ENCODE measurements at regions not wholly inside any gene's neighbourhood (a gene's known extent, or its start where the extent isn't known, plus 50 kb on each side); places are given as distances from the start of the nearest gene placed in this dataset.
"Not testable (repeated sequence)": the region's sequence is repeated elsewhere in the genome, so short reads cannot be mapped to it uniquely, and the experiment has no call there.

DNA sequence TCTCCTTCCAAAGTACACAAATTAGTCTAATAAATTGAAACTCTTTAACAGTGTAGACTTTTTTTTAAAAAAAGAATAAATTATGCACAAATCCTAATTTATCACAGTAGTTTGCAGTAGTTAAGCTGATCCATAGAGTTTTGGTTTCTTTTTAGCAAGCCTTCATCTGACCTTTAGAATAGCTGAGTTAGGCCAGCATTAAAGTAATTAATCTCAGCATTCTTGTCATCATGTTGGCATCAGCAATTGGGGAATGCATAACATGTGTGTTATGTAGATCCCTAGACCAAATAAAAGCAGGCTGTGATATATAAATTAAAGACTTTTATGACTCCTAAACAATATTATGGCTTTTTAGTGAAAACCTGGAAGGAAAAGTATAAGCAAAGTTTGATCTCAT is 426.5 kb upstream of the PABPC4L start:
- TF ChIP-seq CTCF (IDR thresholded peaks at IDR 0.05; ENCODE audit: insufficient read depth, low read depth, low read length, missing control alignments): no peak
- H3K4me3 ChIP-seq (ENCODE audit: low read depth, low read length): no peak overlapping the region
- DNase-seq (ENCODE audit: low read depth): no peak

DNA sequence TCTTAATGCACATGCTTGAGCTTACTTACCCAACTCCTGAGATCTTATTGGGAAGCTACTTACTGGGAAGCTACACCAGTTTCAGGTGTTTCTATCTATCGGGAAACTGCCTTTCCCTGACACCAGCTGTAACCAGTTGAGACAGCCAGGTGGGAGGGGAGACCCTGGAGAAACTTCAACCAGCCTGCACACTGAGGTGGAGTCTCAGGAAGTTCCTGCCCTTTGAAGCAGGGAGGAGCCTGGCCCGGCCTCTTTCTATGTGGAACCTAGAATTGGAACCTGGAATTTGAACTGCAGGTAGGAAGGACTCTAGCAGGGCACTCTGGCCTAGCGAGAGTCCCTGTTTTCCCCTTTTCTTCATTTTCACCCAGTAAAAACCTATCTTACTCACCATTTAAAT is 425.8 kb upstream of the PABPC4L start:
- no peak overlapping the region for H3K4me3 ChIP-seq (ENCODE audit: low read depth, low read length)
- no peak for DNase-seq (ENCODE audit: low read depth)
- TF ChIP-seq CTCF (IDR thresholded peaks at IDR 0.05; ENCODE audit: insufficient read depth, low read depth, low read length, missing control alignments): no peak

- no peak for TF ChIP-seq CTCF (IDR thresholded peaks at IDR 0.05; ENCODE audit: insufficient read depth, low read depth, low read length, missing control alignments)
- no peak overlapping the region for H3K4me3 ChIP-seq (ENCODE audit: low read depth, low read length)
- no peak for DNase-seq (ENCODE audit: low read depth)
Measured at GRCh38 chr4:134624365-134624764, 422.8 kb upstream of the PABPC4L start.

GRCh38 chr4:134622626-134623575 is 421.3 kb upstream of the PABPC4L start:
- DNase-seq (ENCODE audit: low read depth); H3K4me3 ChIP-seq (ENCODE audit: low read depth, low read length): not testable (repeated sequence)

GRCh38 chr4:134622199-134622598 is 420.6 kb upstream of the PABPC4L start:
- TF ChIP-seq CTCF (IDR thresholded peaks at IDR 0.05; ENCODE audit: insufficient read depth, low read depth, low read length, missing control alignments): no peak
- H3K4me3 ChIP-seq (ENCODE audit: low read depth, low read length): no peak overlapping the region
- DNase-seq (ENCODE audit: low read depth): no peak

DNA sequence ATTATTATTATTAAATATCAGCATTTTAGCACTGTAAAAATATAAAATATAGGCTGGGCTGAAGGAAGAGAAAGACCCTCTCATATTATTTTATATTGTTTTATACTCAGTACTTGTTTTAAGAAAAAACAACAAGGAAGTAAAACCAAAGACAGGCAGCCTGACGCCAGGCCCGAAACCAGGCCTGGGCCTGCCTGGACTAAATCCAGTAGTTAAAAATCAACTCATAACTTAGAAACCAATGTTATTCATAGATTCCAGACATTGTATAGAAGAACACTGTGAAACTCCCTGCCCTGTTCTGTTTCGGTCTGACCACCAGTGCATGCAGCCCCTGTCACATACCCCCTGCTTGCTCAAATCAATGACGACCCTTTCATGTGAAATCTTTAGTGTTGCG is 420.1 kb upstream of the PABPC4L start:
- not testable (repeated sequence) for DNase-seq (ENCODE audit: low read depth)

GRCh38 chr4:134610956-134611355 is 409.4 kb upstream of the PABPC4L start:
- DNase-seq (ENCODE audit: low read depth): no peak
- no peak for TF ChIP-seq CTCF (IDR thresholded peaks at IDR 0.05; ENCODE audit: insufficient read depth, low read depth, low read length, missing control alignments)
- no peak overlapping the region for H3K4me3 ChIP-seq (ENCODE audit: low read depth, low read length)

More for the DNA sequence above, 420.1 kb upstream of the PABPC4L start:
- H3K4me3 ChIP-seq (ENCODE audit: low read depth, low read length): not testable (repeated sequence)

DNA sequence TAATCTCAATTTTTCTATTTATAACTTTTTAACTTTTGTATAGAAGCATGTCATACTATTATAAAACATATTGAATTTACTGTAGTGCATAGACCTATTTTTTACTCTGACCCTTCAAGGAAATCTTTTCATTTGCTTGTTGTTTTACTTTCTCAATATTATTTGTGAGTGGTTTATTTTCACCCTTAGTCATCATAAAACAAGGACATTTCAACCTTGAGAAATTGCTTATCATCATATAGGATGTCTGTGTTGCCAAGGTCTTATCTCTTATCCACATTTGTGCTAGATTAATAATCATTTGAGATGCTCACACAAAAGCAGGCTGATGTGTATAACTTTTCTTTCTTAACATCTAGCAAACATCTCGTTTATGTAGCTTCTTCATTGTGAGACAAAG is 408.6 kb upstream of the PABPC4L start:
- TF ChIP-seq CTCF (IDR thresholded peaks at IDR 0.05; ENCODE audit: insufficient read depth, low read depth, low read length, missing control alignments): no peak
- H3K4me3 ChIP-seq (ENCODE audit: low read depth, low read length): no peak overlapping the region
- no peak for DNase-seq (ENCODE audit: low read depth)

Measured in GM12865 (cell line).